Suprapubic skin (tissue), 4 donors: ENCODE measurements at regions not wholly inside any gene's neighbourhood (a gene's known extent, or its start where the extent isn't known, plus 50 kb on each side); places are given as distances from the start of the nearest gene placed in this dataset.

ENCODE experiments used
- DNase-seq, 2 donors: peaks; one replicate each; pipeline ENCODE4 v3.0.0-alpha.2; 2019; ENCODE audit warnings: low spot score in 2 of 2
- H3K27ac ChIP-seq: fragments of 200-600 bp; sonication (generic); one replicate; pipeline ENCODE4 v1.5.1; 2019
- H3K27me3 ChIP-seq: fragments of 200-600 bp; sonication (generic); one replicate; pipeline ENCODE4 v1.5.1; 2019
- H3K36me3 ChIP-seq: fragments of 200-600 bp; sonication (generic); one replicate; pipeline ENCODE4 v1.5.1; 2019
- H3K4me1 ChIP-seq: fragments of 200-600 bp; sonication (generic); one replicate; pipeline ENCODE4 v1.5.1; 2019
- H3K4me3 ChIP-seq: fragments of 200-600 bp; sonication (generic); one replicate; pipeline ENCODE4 v1.5.1; 2019; ENCODE audit warnings: mild to moderate bottlenecking
- H3K9me3 ChIP-seq: fragments of 200-600 bp; sonication (generic); one replicate; pipeline ENCODE4 v1.5.1; 2019
- EP300 ChIP-seq: sonication (generic); formaldehyde crosslinking; IDR thresholded peaks from one replicate; pipeline ENCODE4 v1.6.1; 2017; ENCODE audit warnings: antibody characterized with exemption
- POLR2A ChIP-seq, 2 donors: fragments of 450-650 bp; IDR thresholded peaks; one replicate each; pipeline ENCODE4 v1.6.1; 2017; ENCODE audit warnings: antibody characterized with exemption in 2 of 2, mild to moderate bottlenecking in 2 of 2, moderate library complexity in 2 of 2
- POLR2AphosphoS5 ChIP-seq, 3 donors: sonication (generic); formaldehyde crosslinking; IDR thresholded peaks; one replicate each; pipeline ENCODE4 v1.6.1; 2017; ENCODE audit warnings: antibody characterized with exemption in 3 of 3
- WGBS: methylation state at CpG from one replicate; pipeline ENCODE4 v1.1.5; 2018; 5-methylcytosine and 5-hydroxymethylcytosine counted together
- TF ChIP-seq, protein P1 (sequence below), 2 donors: fragments of 200-600 bp in 1 of 2; fragments of 450-650 bp in 1 of 2; sonication (generic) in 1 of 2; IDR thresholded peaks; one replicate each; pipeline ENCODE4 v1.5.1; 2016 to 2019; ENCODE audit warnings: antibody characterized with exemption in 2 of 2, mild to moderate bottlenecking in 1 of 2, moderate library complexity in 1 of 2

DNA sequence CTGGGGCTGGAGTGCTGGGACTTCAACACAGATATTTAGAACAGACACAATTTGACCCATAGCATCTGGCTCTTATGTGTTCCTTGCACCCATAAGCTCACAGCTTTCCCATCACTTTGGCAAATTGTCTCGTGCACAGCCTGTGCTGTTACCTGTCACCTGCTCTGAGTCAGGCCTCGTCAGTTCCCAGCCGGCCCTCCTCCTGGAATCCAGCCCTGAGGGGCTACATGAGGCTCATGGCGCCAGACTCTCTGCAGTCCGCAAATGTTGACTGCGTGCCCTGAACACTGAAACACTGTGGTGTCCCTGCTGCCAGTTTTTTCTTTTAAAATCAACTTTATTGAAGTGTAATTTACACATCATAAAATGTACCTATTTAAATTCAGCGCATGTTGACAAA is 65.4 kb upstream of the BZW1 start:
- WGBS: 96% methylated on average over 7 of the region's 7 CpGs
- no peaks in the 10 kb centered on the region for H3K27me3 ChIP-seq
- H3K9me3 ChIP-seq: no peaks in the 10 kb centered on the region
- no peaks in the 10 kb centered on the region for H3K36me3 ChIP-seq
- no peak for DNase-seq
- TF ChIP-seq POLR2AphosphoS5 (IDR thresholded peaks at IDR 0.05) (no peak), EP300 (no peak), POLR2A (IDR thresholded peaks at IDR 0.05) (no peak)
- TF ChIP-seq, protein P1, sequence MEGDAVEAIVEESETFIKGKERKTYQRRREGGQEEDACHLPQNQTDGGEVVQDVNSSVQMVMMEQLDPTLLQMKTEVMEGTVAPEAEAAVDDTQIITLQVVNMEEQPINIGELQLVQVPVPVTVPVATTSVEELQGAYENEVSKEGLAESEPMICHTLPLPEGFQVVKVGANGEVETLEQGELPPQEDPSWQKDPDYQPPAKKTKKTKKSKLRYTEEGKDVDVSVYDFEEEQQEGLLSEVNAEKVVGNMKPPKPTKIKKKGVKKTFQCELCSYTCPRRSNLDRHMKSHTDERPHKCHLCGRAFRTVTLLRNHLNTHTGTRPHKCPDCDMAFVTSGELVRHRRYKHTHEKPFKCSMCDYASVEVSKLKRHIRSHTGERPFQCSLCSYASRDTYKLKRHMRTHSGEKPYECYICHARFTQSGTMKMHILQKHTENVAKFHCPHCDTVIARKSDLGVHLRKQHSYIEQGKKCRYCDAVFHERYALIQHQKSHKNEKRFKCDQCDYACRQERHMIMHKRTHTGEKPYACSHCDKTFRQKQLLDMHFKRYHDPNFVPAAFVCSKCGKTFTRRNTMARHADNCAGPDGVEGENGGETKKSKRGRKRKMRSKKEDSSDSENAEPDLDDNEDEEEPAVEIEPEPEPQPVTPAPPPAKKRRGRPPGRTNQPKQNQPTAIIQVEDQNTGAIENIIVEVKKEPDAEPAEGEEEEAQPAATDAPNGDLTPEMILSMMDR (IDR thresholded peaks at IDR 0.05): no peak
- H3K27ac ChIP-seq: no peak overlapping the region
- H3K4me1 ChIP-seq: peaks cover 32% of the 10 kb centered on the region
- no peak overlapping the region for H3K4me3 ChIP-seq

DNA sequence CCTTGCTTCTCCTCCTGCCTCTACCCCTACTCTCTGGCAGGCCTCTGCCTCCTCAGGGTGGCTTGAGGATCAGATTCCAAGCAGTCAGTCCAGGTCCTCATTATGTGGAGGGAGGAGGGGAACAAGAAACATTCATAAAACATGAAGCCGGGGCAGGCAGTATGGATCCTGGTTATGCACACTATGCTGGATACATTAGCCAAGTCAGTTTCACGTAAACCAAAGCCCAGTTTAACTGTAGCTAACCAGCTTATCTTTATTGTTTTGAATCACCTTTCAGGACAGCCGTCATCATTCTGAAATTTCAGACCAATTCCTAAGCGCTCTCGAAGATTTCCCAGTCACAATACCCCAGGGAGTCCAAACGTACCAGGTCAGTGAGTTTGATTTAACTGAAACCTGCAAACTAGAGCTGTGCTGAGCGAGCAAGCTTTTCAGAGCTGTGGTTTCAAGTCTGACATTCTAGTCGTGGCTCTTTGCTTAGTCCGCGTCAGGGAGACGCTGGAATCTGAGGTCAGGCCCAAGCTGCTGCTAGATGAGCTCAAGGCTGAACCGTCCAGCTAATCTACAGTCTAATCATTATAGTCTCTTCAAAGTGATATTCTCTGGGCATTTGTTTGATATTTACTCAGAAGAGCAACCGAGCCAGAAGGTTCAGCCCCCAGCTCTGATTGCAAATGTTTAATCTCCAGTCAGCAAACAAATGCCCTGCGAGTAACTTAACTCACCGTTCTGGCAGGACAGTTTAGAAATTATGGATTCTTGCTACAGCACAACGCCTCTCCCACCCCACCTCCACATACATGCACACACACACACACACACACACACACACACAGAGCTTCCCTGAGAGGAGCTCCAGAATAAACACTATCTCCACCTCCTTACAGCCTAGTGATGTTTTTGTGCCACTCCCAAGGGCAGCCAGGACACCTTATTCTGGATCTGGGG is 63.8 kb upstream of the BZW1 start:
- Histone ChIP-seq H3K27me3 (no peaks in the 10 kb centered on the region), H3K27ac (no peak overlapping the region), H3K9me3 (no peaks in the 10 kb centered on the region), H3K36me3 (no peaks in the 10 kb centered on the region), H3K4me1 (peaks cover 16% of the 10 kb centered on the region), H3K4me3 (no peak overlapping the region)
- TF ChIP-seq POLR2AphosphoS5 (IDR thresholded peaks at IDR 0.05) (no peak), POLR2A (IDR thresholded peaks at IDR 0.05) (no peak), EP300 (no peak)
- TF ChIP-seq, protein P1 (IDR thresholded peaks at IDR 0.05): no peak
- DNase-seq: no peak
- 71% methylated on average over 16 of the region's 16 CpGs for WGBS

DNA sequence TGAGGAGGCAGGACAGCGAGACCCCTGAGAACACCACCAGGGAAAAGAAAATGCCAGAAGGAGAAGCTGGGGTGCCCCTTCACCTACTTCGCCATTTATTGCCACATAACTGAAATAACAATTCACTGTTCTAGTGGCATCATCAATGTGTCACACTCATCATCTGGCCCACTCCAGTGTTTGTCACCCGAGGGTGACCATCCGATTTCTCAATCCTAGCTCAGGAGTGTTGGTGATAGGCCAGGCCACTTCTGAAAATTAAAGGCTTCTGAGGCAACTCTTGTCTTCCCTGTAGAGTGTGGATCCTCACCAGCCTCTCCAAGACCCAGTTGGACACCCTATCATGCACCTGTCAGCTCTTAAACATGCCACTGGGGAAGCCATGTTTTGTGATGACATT is 62.9 kb upstream of the BZW1 start:
- peaks cover 9% of the 10 kb centered on the region for H3K4me1 ChIP-seq
- no peak overlapping the region for H3K4me3 ChIP-seq
- WGBS: 94% methylated on average over 4 of the region's 4 CpGs
- H3K27me3 ChIP-seq: no peaks in the 10 kb centered on the region
- H3K9me3 ChIP-seq: no peaks in the 10 kb centered on the region
- DNase-seq: no peak
- H3K36me3 ChIP-seq: no peaks in the 10 kb centered on the region
- H3K27ac ChIP-seq: no peak overlapping the region
- TF ChIP-seq POLR2A (IDR thresholded peaks at IDR 0.05): no peak
- no peak for TF ChIP-seq EP300
- TF ChIP-seq, protein P1 (IDR thresholded peaks at IDR 0.05): no peak
- no peak for TF ChIP-seq POLR2AphosphoS5 (IDR thresholded peaks at IDR 0.05)

DNA sequence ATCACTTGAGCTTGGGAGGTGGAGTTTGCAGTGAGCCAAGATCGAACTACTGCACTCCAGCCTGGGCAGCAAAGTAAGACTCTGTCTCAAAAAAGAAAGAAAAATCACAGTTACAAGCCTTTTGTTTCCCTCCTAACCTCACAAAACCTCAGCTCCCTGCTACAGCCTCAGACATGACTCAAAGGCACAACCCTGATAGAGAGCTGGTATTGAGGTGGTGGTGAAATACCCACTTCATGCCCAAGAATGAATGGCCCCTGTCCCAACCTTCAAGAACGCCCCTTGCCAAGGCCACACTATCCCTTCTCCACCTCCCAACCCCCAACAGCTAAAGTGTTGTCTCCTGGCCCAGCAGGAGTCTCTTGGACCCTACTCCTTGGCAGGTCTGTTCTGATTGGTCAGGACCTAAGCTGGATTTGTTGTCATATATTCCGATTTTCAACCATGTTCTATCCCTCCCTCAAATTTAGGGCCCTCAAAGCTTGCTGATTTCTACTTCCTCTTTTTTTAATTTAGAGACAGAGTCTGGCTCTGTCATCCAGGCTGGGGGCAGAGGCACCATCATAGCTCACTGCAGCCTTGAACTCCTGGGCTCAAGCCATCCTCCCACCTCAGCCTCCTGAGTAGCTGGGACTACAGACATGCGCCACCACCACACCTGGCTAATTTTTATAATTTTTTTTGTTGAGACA is 61.9 kb upstream of the BZW1 start:
- 90% methylated on average over 4 of the region's 4 CpGs for WGBS
- Histone ChIP-seq H3K4me3 (no peak overlapping the region), H3K27ac (no peak overlapping the region), H3K27me3 (no peaks in the 10 kb centered on the region), H3K9me3 (no peaks in the 10 kb centered on the region), H3K36me3 (no peaks in the 10 kb centered on the region), H3K4me1 (no peaks in the 10 kb centered on the region)
- no peak for DNase-seq
- TF ChIP-seq, protein P1 (IDR thresholded peaks at IDR 0.05): no peak
- no peak for TF ChIP-seq POLR2A (IDR thresholded peaks at IDR 0.05)
- no peak for TF ChIP-seq EP300
- no peak for TF ChIP-seq POLR2AphosphoS5 (IDR thresholded peaks at IDR 0.05)

DNA sequence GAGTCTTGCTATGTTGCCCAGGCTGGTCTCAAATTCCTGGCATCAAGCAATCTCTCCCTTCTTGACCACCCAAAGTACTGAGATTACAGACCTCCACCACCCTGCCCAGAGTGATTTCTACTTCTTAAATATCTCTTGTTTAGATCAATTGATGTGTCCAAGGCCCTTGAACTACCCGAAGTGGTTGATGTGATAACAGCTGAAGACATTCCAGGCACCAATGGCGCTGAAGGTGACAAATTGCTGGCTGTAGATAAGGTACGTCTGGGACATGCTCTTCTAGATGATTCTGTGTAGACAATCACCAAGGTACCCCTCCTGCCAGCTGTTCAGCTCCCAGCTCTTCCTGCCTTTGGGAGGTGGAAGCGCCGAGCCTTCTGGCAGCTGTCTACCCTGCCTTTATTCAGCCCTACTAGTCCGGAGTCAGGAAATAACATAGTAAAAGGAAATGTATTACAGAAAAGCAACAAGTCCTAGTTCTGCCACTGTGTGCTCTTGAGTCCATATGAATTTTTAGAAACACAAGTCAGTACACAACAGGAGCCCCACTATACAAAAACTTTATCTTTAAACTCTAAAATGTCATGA is 61.3 kb upstream of the BZW1 start:
- Histone ChIP-seq H3K4me1 (no peaks in the 10 kb centered on the region), H3K9me3 (no peaks in the 10 kb centered on the region), H3K36me3 (no peaks in the 10 kb centered on the region), H3K4me3 (no peak overlapping the region), H3K27ac (no peak overlapping the region), H3K27me3 (no peaks in the 10 kb centered on the region)
- WGBS: 75% methylated on average over 6 of the region's 6 CpGs
- TF ChIP-seq EP300: no peak
- no peak for TF ChIP-seq POLR2AphosphoS5 (IDR thresholded peaks at IDR 0.05)
- TF ChIP-seq, protein P1 (IDR thresholded peaks at IDR 0.05): no peak
- no peak for TF ChIP-seq POLR2A (IDR thresholded peaks at IDR 0.05)
- DNase-seq: no peak
